ENCODE measurements at regions not wholly inside any gene's neighbourhood (a gene's known extent, or its start where the extent isn't known, plus 50 kb on each side); places are given as distances from the start of the nearest gene placed in this dataset.
"Not testable (repeated sequence)": the region's sequence is repeated elsewhere in the genome, so short reads cannot be mapped to it uniquely, and the experiment has no call there.

- no peaks in the 10 kb centered on the region for H3K27me3 ChIP-seq (ENCODE audit: low read depth, low read length)
- TF ChIP-seq EZH2phosphoT487 (IDR thresholded peaks at IDR 0.05; ENCODE audit: low read depth) (no peak), CTCF (IDR thresholded peaks at IDR 0.05; ENCODE audit: low read depth, low read length) (no peak)
- no peak overlapping the region for H3K9ac ChIP-seq (ENCODE audit: low read length)
- H3K4me3 ChIP-seq (ENCODE audit: low read length), result no peak overlapping the region
- H3K27ac ChIP-seq (ENCODE audit: low read length), result no peak overlapping the region
- H3K4me2 ChIP-seq (ENCODE audit: low read length), result no peak overlapping the region
- H3K4me1 ChIP-seq (ENCODE audit: low read length), result peaks cover 6% of the 10 kb centered on the region
- no peaks in the 10 kb centered on the region for H3K79me2 ChIP-seq (ENCODE audit: low read length)
- no peaks in the 10 kb centered on the region for H4K20me1 ChIP-seq (ENCODE audit: insufficient read depth, low read length)
- no peaks in the 10 kb centered on the region for H3K36me3 ChIP-seq (replicated peaks; ENCODE audit: low read depth, low read length)
- H2AFZ ChIP-seq (ENCODE audit: low read depth, low read length), result no peak overlapping the region
- 0 out of 2 replicates have a peak, but pooled peaks cover 3% of the 10 kb centered on the region for H3K9me3 ChIP-seq (ENCODE audit: insufficient read depth, low read length)
Measured at GRCh38 chr2:190150413-190150812, 87.9 kb upstream of the MSTN start.

GRCh38 chr2:190149908-190150307 lies 87.4 kb upstream of the MSTN start:
- H3K4me1 ChIP-seq (ENCODE audit: low read length), result peaks cover under 1% of the 10 kb centered on the region; the same call in 1 of the 2 replicates
- no peak overlapping the region for H2AFZ ChIP-seq (ENCODE audit: low read depth, low read length)
- H3K36me3 ChIP-seq (replicated peaks; ENCODE audit: low read depth, low read length), result no peaks in the 10 kb centered on the region
- H3K27ac ChIP-seq (ENCODE audit: low read length), result no peak overlapping the region
- no peaks in the 10 kb centered on the region for H3K27me3 ChIP-seq (ENCODE audit: low read depth, low read length)
- H3K9ac ChIP-seq (ENCODE audit: low read length), result no peak overlapping the region
- TF ChIP-seq CTCF (IDR thresholded peaks at IDR 0.05; ENCODE audit: low read depth, low read length) (no peak), EZH2phosphoT487 (IDR thresholded peaks at IDR 0.05; ENCODE audit: low read depth) (no peak)
- no peaks in the 10 kb centered on the region for H4K20me1 ChIP-seq (ENCODE audit: insufficient read depth, low read length)
- no peak overlapping the region for H3K4me2 ChIP-seq (ENCODE audit: low read length)
- H3K4me3 ChIP-seq (ENCODE audit: low read length), result no peak overlapping the region
- no peaks in the 10 kb centered on the region for H3K79me2 ChIP-seq (ENCODE audit: low read length)
- H3K9me3 ChIP-seq (ENCODE audit: insufficient read depth, low read length), result 0 out of 2 replicates have a peak, but pooled peaks cover 3% of the 10 kb centered on the region

GRCh38 chr2:190149200-190149599 lies 86.7 kb upstream of the MSTN start:
- Histone ChIP-seq H3K4me3 (ENCODE audit: low read length) (no peak overlapping the region), H3K9ac (ENCODE audit: low read length) (no peak overlapping the region), H3K27ac (ENCODE audit: low read length) (no peak overlapping the region), H2AFZ (ENCODE audit: low read depth, low read length) (no peak overlapping the region), H4K20me1 (ENCODE audit: insufficient read depth, low read length) (no peaks in the 10 kb centered on the region), H3K4me2 (ENCODE audit: low read length) (no peak overlapping the region), H3K4me1 (ENCODE audit: low read length) (no peaks in the 10 kb centered on the region), H3K79me2 (ENCODE audit: low read length) (no peaks in the 10 kb centered on the region), H3K36me3 (replicated peaks; ENCODE audit: low read depth, low read length) (no peaks in the 10 kb centered on the region), H3K27me3 (ENCODE audit: low read depth, low read length) (no peaks in the 10 kb centered on the region), H3K9me3 (ENCODE audit: insufficient read depth, low read length) (0 out of 2 replicates have a peak, but pooled peaks cover 3% of the 10 kb centered on the region)
- TF ChIP-seq CTCF (IDR thresholded peaks at IDR 0.05; ENCODE audit: low read depth, low read length) (no peak), EZH2phosphoT487 (IDR thresholded peaks at IDR 0.05; ENCODE audit: low read depth) (no peak)

GRCh38 chr2:190146109-190146508 lies 83.6 kb upstream of the MSTN start:
- not testable (repeated sequence) for H3K9ac ChIP-seq (ENCODE audit: low read length); H4K20me1 ChIP-seq (ENCODE audit: insufficient read depth, low read length); H3K79me2 ChIP-seq (ENCODE audit: low read length); H3K4me1 ChIP-seq (ENCODE audit: low read length); H3K36me3 ChIP-seq (replicated peaks; ENCODE audit: low read depth, low read length); H3K27me3 ChIP-seq (ENCODE audit: low read depth, low read length); H2AFZ ChIP-seq (ENCODE audit: low read depth, low read length); H3K27ac ChIP-seq (ENCODE audit: low read length); H3K4me3 ChIP-seq (ENCODE audit: low read length); H3K9me3 ChIP-seq (ENCODE audit: insufficient read depth, low read length); H3K4me2 ChIP-seq (ENCODE audit: low read length)

GRCh38 chr2:190140474-190140873 lies 77.9 kb upstream of the MSTN start:
- H3K9ac ChIP-seq (ENCODE audit: low read length); H3K27me3 ChIP-seq (ENCODE audit: low read depth, low read length); H3K9me3 ChIP-seq (ENCODE audit: insufficient read depth, low read length); H3K4me2 ChIP-seq (ENCODE audit: low read length); H3K4me3 ChIP-seq (ENCODE audit: low read length); H3K36me3 ChIP-seq (replicated peaks; ENCODE audit: low read depth, low read length); H3K27ac ChIP-seq (ENCODE audit: low read length); H2AFZ ChIP-seq (ENCODE audit: low read depth, low read length); H4K20me1 ChIP-seq (ENCODE audit: insufficient read depth, low read length); H3K79me2 ChIP-seq (ENCODE audit: low read length); H3K4me1 ChIP-seq (ENCODE audit: low read length): not testable (repeated sequence)
